GM19455 (cell line): ENCODE measurements at regions not wholly inside any gene's neighbourhood (a gene's known extent, or its start where the extent isn't known, plus 50 kb on each side); places are given as distances from the start of the nearest gene placed in this dataset.
A peak's percentile ranks its signal among the peaks of the same experiment; 100 is the strongest.
"Not testable (repeated sequence)": the region's sequence is repeated elsewhere in the genome, so short reads cannot be mapped to it uniquely, and the experiment has no call there.

ENCODE experiments used
- ATAC-seq: cut with Tn5 transposase; IDR thresholded peaks from one replicate; pipeline ENCODE4 v1.9.1; 2021; ENCODE audit not compliant: unreplicated experiment

DNA sequence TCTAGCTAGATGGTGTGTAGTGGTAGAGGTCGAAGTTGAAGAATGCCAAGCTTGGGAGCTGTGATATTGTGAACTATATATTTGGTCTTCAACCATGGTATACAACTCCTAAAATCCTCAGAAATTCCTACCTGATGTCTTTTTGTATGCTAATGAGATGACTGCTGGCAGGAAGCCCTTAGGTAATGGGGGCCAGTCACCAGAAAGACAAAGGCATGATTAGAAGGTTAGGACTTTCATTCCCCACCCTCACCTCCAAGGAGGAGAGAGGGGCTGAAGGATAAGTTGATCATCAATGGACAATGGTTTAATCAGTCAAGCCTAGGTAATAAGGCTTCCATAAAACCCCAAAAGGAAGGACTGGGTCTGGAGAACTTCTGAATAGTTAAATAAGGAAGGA is 285.7 kb upstream of the POU5F2 start:
- no peak for ATAC-seq

- ATAC-seq, result no peak
Observed at GRCh38 chr5:94025788-94026473, 284.5 kb upstream of the POU5F2 start.

DNA sequence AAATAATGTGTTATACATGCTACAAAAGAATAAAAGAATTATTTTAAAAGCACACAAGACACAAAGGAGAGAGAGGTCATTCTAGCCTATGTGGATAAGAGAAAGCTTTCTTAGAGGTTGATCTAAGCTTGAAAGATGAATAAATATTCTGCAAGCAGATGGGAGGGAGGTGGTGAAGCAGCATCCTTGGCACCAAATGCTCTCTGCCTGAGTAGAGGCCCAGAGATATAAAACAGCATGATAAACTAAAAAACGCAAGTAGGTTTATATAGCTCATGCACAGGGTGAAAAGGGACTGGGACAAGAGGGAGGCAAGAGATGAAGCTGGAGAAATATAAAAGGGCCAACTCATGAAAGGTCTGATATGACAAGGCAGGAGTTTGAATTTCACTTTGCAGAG is 283.2 kb upstream of the POU5F2 start:
- ATAC-seq, result no peak

GRCh38 chr5:94024101-94024500 is 282.7 kb upstream of the POU5F2 start:
- ATAC-seq, result no peak

- no peak for ATAC-seq
Observed at GRCh38 chr5:94021246-94021645, 279.8 kb upstream of the POU5F2 start.

- ATAC-seq, result no peak
Observed at GRCh38 chr5:94017579-94017978, 276.2 kb upstream of the POU5F2 start.

DNA sequence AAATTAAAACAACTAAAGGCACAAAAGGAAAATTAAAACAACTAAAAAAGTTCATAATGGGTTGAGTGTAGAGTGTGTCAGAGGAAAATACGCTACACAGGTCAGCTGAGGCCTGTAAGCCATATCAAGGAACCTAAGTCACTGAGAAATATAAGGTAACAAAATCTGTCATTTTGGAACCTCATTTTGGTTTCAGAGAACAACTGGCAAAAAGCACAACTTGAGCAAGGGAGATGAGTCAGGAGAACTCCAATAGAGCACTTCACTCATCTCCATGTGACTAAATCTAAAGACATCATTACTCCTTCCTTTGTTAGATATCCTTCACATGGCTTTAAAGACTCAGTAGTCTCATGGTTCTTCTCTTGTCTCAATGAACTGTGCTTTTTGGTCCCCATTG is 269.4 kb upstream of the POU5F2 start:
- no peak for ATAC-seq

- no peak for ATAC-seq
Observed at GRCh38 chr5:94009161-94009560, 267.8 kb upstream of the POU5F2 start.

DNA sequence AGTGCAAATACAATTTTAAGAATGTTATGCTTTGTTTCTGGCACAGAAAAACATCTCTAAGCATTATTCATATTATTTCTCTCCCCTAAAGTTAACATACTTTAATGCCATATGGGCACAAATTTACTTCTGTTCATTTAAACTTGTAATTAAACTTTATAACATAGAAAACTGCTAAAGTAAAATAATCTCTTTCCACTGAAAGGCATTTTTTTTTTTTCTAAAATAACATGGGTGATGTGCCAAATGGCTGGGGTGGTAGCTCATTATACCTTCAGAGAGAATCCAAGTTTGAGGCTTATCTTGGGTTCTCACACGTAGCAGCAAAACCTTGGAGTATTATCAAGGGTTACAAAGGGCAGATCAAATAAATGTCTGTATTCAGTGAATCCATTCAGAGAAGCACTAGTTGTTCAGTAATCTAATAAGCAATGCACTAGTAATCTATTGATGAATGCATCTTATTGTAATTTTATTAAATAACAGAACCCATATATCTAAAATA is 257.6 kb upstream of the POU5F2 start:
- no peak for ATAC-seq

- no peak for ATAC-seq
Observed at GRCh38 chr5:93997562-93997961, 256.2 kb upstream of the POU5F2 start.

DNA sequence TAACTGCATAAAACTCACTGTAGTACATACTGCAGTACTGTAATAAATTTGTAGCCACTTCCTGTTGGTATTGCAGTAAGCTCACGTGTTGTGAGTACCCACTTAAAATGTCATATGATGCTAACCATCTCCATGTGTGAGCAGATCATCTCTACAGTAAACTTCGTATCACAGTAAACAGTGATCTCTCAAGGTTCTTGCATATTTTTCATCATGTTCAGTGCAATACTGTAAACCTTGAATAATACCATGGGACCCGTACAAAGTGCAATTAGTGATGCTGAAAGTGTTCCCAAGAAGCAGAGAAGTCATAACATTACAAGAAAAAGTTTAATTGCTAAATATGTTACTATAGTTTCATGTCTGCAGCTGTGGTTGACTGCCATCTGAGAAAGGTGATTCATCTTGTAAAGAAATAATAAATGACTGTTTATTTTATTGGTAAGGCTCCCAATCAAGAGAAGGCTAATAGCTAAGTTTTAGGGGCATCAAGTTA is 253.8 kb upstream of the POU5F2 start:
- ATAC-seq, result peak; percentile 71

GRCh38 chr5:93993161-93993560 is 251.8 kb upstream of the POU5F2 start:
- no peak for ATAC-seq

DNA sequence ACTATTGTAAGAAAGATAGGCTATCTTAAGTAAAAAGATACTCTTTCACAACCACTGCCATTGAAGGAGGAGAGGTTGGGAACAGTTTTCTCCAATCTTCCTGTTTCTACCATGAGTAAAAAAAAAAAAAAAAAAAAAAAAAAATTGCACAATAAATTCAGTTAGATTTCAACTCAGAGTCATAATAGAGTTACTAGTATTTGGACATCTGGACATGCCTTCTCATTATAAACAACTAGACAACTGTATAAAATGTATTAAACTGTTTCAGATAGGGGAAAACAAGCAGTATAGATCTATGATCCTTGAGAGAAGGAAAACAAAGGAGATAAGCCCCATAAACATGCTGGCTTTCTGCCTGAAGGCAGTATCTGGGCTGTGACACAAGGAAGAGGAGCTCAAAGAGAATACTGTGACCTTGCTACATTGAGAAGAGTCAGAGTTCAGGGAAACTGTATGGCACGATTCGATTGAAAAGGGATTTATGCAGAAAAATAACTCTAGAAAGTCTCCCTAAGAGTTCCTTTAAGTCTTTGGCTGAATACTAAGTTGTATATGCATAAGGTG is 249.2 kb upstream of the POU5F2 start:
- ATAC-seq, result no peak

DNA sequence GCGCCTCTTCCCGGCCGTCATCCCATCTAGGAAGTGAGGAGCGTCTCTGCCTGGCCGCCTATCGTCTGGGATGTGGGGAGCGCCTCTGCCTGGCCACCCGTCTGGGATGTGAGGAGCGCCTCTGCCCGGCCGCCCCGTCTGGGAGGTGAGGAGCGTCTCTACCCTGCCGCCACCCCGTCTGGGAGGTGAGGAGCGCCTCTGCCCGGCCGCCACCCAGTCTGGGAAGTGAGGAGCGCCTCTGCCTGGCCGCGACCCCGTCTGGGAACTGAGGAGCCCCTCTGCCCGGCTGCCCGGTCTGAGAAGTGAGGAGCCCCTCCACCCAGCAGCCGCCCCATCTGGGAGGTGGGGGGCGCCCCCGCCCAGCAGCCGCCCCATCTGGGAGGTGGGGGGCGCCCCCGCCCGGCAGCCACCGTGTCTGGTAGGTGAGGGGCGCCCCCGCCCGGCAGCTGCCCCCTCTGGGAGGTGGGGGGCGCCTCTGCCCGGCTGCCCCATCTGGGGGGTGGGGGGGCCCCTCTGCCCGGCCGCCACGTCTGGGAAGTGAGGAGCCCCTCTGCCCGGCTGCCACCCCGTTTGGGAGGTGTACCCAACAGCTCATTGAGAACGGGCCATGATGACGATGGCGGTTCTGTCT is 244.7 kb upstream of the POU5F2 start:
- ATAC-seq, result not testable (repeated sequence)

- ATAC-seq, result no peak
Observed at GRCh38 chr5:93978222-93978621, 236.8 kb upstream of the POU5F2 start.

DNA sequence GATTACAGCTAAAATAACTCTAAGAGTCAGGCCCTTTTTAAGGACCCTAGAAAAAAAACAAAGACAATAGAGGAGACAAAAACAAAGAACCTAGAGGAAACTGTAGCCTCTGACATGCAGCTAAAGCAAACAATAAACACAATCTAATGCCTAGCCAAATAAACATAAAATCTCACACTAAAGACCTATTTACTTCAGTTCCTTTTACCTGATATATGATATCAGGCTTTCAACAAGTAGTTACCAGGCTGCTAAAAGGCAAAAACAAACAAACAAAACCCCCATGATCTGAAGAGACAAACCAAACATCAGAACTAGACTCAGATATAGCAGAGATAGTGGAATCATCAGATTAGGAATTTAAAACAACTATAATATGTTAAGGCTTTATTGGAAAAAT is 226.5 kb upstream of the POU5F2 start:
- no peak for ATAC-seq

DNA sequence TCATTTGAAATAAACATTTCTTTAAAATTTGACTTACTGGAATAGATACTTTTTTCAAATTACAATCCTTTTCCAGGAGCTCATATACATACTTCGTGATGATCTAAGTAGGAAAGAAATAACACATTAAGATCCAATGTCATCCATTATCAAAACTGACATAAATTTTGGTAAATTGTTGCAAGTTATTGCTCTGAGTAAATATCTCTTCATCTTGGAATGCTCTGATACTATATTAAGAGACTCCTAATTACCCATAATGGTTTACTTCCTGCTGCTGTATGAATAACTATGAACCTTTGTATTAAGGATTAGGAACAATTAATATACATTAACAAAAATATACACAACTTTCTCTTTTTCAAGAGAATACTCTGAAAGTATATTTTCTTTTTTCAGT is 223.0 kb upstream of the POU5F2 start:
- no peak for ATAC-seq

- no peak for ATAC-seq
Observed at GRCh38 chr5:93960042-93960441, 218.6 kb upstream of the POU5F2 start.

DNA sequence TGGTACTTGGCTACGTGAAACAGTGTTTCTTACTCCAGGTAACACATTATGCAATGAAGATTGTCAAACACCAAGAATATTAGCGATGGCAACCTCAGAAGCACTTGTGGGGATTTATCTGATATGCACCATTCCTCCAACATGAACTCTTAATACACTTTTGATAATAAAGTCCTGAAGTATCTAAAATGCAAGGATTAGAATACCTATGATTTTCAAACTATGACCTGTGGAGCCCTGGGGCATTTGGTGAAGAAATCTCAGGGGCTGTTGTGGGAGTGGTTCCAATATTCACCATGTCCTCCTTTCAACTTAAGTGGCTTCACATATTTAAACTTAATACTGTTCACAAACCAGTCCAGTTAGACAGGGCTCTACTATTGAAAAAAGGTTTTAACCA is 214.6 kb upstream of the POU5F2 start:
- no peak for ATAC-seq

GRCh38 chr5:93954421-93955069 is 213.1 kb upstream of the POU5F2 start:
- no peak for ATAC-seq

- no peak for ATAC-seq
Observed at GRCh38 chr5:93953442-93953841, 212.0 kb upstream of the POU5F2 start.

DNA sequence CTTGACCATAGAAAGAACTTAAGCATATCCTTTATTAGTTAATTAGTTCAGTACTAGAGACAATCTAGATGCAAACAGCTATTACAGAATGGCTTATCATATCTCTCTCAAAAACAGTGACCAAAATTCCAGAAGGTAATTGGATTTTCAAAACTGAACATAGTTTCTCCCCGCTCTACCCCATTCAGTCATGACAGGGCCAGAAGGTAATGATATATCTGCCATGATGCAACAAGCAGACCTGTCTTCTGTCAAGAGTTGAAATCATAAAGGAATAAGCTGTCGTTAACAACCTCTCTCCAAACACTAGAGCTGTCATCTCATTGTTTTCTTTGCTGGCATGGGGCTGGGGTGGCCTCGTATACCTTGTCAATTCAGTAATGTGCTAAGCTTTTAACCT is 200.5 kb upstream of the POU5F2 start:
- ATAC-seq, result no peak
